ENCODE measurements at regions not wholly inside any gene's neighbourhood (a gene's known extent, or its start where the extent isn't known, plus 50 kb on each side); places are given as distances from the start of the nearest gene placed in this dataset.

DNA sequence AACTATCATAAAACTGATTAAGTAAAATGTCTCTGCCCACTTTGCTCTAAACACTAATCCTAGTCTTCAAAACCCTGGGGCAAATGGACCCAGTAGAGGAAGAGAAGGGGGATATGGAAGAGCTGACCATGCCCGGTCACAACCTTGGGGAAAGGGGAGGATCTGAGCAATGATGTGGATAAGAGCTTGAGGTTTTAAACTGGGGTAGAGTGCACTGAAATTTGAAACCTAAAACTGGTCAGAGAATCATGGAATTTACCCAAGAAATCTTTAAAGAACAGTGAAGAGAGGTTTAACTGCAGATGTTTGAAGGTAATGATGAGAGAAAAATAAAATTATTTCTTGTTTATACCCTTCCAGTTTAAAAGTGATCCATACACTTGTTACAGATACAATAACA, 110.8 kb downstream of the MRPS30 start:
- TF ChIP-seq CTCF (optimal IDR thresholded peaks at IDR 0.05 in 1 of 3, IDR thresholded peaks at IDR 0.05 in 1 of 3, conservative IDR thresholded peaks at IDR 0.05 in 1 of 3; ENCODE audit: extremely low read depth in 1 of 3, insufficient read depth in 2 of 3, low read length in 3 of 3) (no peak), EZH2 (IDR thresholded peaks at IDR 0.05; ENCODE audit: low read length) (no peak)
